AML-193 (cell line): ENCODE measurements at regions not wholly inside any gene's neighbourhood (a gene's known extent, or its start where the extent isn't known, plus 50 kb on each side); places are given as distances from the start of the nearest gene placed in this dataset.

Experiments used
- DNase-seq, 2 experiments: peaks; one replicate each; lab custom pipeline; 2025; lab: John Stamatoyannopoulos, UW

DNA sequence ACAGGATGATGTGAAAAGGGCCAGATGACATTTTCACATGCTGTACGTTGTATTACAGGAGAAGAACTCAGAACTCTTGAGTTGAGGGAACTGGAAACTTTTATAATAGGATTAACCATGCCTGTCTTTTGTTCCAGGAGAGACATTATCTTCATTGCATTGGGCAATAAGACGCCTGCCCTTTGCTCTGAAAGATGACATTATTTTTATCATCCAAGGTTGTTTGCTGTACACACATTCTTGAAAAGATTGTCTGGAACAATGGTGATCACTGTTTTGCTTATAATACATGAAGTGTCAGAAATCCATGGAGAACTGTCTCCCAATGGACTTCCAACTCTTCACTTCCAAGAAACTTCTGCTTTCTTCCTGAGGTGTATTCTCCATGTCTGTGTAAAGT, 334.6 kb upstream of the B3GAT1 start:
- no peak for DNase-seq

DNA sequence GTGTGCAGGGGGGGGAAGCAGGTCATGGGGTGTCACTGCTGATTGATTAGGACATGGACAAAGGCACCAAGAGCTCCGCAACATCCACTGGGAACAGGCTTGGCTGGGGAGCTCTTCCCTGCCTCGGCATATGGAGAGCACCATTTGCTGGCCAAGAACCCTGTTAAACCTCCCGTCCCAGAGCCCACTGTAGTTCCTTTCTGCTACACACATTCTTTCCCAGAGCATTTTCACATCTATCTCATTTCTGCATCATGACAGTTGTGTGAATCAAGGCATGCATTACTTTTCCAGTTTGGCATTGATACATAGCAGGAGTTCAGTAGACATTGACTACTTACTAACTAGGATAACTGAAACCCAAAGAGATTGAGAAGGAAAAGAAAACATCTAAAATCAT, 333.4 kb upstream of the B3GAT1 start:
- no peak for DNase-seq

DNA sequence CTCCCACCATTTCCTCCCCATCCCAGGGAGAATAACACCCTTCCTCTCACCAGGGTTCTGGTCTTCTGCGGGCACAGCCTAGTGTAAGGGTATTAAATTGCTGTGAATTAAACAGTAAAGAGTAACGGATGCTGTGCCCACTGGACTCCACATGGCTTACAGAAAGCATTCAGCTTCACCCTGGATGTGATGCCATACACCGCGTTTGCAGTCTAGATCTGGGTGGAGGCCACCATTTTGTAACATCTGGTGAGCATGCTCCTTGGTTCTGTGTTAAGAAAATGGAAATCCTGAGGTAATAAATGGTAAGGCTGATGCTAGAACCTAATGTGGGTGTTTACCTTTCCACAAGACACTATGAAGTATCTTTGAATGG, 331.8 kb upstream of the B3GAT1 start:
- no peak for DNase-seq

DNA sequence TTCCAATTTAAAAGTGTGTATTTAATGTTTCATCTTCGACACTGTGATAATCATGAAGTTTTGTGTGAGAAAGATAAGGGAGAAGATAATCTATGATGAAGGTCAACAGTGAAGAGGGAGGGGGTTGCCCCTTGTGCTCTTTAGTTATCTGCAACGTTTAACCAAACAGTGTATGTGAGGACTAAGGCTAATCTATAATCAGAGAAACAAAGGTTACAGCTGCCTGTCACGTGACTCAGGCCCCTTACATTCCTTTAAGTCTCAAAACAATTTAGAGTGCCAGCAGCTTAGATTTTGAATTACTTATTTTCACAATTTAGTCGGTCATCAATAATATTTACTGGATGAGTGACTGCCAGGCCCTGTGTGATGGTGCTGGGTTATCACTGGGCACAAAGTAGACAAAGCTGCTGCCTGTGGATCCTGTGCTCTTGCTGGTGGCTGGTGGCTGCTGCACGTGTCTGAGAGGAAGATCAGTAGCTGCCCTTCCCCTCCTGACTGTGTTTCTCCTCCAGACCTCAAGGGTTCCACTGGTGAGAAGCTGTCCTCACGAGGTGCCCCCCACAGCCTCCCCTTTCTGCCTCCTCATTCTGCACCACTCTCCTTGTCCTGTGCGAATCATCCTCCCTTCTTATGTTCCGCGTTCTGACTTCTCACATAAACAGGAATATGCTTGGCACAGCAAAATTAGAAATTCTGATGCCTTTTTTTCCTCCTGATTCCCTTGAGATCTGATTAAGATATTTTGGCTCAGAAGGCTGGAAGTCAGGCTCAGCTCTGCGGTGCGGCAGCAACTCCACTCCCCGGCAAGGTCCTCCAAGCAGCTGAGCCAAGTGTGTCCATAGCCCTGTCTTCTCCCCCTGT, 331.1 kb upstream of the B3GAT1 start:
- no peak for DNase-seq

DNA sequence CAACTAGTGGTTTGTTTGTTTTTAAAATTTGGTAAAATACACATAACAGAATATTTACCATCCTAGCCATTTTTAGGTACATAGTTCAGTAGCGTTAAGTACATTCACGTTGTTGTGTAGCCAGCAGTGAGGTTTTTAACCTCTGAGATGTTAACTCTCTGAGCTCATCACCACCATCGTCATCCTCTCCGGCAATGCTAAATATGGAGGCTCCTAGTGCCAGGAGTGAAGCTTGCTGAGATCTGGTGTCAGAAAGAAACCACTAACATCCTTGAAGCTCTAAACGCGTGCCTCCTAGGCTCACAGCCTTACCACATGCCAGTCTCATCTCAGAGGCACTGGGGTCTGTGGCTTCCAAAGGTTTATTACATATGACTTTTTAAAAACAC, 330.2 kb upstream of the B3GAT1 start:
- no peak for DNase-seq

DNA sequence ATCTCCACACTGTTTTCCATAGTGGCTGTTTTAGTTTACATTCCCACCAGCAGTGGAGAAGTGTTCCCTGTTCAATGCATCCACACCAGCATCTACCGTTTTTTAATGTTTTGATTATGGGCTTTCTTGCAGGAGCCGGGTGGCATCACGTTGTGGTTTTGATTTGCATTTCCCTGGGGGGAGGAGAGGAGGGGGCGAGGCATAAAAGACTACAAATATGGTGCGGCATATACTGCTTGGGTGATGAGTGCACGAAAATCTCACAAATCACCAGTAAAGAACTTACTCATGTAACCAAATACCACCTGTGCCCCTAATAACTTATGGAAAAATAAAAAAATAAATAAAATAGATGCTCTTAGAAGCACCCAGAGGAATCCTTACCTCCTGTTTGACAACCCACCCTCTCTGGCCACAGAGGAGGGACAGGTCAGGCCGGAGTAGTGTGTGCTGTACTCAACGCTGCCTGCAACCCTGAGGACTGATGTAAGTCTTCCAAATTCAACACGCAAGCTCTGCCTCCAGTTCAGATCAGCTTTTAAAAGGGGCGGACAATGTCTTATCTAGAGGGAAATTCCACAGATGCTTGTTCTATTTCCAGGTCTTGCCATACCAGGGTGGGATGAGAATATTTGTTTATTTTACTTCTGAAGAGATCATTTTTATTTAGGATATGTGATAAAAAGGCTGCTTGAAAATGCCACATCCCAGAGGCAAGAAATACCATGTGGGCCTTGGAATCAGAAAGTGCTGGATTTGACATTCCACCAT, 329.6 kb upstream of the B3GAT1 start:
- no peak for DNase-seq

DNA sequence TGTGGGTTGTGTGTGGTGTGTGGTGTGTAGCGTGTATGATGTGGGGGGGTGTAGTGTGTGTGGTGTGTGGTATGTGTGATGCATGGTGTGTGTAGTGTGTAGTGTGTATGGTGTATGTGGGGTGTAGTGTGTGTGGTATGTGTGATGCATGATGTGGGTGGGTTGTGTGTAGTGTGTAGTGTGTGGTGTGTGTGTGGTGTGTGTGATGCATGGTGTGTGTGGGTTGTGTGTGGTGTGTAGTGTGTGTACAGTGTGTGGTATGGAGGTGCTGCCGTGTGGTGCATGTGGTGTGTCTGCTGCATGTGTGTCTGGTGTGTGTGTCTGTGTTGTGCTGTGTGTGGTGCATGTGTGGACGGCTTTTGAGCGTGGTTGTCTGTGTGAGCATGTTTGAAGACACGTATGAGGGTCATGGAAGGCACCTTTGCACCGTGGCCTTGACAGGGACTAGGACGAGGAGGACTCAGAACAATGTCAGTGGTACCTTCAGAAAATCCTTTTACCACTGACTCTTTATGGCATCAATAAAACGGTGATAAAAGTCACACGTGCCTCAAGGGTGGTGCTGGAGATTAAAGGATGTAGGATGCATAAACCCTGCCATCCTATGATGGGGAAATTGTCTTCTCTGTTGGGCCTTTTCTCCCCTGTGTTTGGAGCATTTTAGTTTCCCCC, 328.7 kb upstream of the B3GAT1 start:
- DNase-seq = no peak

DNA sequence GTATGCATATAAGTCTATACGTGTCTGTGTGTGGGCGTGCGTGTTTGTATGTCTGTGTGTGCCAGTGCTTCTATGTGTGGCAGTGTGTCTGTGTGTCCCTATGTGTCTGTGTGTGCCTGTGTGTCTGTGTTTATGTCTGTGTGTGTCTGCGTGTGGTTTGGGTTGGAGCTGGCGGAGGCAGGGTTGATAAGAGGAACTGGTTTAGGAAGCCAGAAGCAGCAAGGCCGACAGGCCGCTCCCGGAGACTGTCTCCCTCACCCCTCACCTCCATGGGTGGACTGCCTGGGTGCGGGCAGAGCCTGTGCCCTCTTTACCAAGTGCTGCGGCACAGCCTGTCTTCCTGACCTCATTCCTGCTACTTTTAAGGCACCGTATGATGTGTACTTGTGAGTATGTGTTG, 327.1 kb upstream of the B3GAT1 start:
- no peak for DNase-seq

DNA sequence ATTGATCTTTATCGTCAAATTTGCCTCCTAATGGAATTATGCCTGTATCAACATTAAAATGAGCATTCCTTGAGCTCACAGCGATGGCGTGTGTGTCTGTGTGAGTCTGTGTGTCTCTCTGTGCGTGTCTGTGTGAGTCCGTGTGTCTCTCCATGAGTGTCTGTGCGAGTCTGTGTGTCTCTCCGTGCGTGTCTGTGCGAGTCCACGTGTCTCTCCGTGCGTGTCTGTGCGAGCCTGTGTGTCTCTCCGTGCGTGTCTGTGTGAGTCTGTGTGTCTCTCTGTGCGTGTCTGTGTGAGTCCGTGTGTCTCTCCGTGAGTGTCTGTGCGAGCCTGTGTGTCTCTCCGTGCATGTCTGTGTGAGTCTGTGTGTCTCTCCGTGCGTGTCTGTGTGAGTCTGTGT, 326.5 kb upstream of the B3GAT1 start:
- DNase-seq = no peak

DNA sequence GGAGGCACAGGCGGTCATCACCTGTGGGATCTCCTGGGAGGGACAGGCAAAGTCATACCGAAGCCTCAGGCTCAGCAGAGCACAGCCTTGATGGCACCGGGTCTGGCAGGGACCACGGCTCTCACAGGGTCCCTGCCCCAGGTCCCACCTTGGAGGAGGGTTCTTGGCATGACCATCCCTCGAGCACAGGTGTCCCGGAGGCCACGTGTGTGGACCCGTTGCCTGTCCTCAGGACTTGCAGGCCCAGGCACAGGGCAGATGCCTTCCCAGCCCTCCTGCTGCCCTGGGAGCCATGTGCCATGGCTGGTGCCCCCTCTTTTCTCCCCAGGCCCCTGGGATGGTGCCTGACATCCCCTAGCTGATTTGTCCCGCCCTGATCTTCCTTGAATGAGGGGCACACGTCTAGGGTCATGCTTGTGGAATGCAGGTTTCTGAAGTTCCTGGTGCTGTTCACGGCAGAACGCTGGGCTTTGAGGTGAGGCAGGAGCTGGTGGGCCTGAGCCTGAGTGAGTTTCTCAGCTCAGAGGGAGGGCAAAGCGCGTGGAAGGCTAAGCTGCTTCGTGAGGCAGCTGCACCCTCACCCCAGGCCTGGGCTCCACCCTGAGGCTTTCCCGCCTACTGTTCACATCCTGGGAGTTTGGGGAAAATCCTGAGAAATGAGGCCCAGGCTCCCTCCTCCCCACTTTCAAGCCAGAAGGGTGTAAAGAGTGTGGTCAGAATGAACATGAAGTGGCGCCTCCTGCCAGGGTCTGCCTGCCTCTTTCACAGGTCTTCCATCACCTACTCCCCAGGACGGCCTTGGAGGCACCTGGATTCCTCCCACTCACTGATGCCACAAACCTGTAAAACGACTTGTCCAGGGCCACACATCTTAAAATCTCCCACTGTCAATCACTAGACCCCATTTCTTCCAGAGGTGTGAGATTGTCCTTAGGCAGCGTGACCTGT, 325.8 kb upstream of the B3GAT1 start:
- no peak for DNase-seq

DNA sequence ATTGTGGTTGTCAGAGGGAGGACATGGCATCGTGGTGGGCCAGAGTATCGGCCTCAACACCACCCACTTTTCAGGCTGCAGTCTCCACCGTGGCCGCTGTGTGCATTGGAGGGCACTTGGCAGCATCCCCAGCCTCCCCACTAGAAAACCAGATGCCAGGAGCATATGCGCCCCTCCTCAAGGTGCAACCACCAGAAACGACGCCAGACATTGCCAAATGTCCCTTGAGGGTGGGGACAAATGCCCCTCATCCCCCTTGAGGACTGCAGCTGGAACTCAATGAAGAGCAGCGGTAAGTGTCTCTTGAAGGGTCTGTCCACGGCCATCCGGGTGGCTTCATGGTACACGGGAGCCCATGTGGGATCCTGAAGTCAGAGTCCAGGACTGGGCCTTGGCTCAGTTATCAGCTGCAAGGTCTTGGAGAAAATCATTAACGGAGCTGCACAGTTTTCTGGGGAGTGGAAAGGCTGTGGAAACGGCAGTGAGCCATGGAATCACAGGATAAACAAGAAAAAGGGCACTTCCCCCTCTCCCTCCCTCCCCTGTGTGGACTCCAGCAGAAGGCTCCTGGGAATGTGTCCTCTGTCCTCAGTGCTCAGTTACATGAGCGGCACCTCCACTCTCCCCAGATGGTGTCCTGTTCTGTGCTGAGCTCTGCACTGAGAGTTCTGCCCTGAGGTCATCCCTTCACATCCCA, 324.4 kb upstream of the B3GAT1 start:
- no peak for DNase-seq

DNA sequence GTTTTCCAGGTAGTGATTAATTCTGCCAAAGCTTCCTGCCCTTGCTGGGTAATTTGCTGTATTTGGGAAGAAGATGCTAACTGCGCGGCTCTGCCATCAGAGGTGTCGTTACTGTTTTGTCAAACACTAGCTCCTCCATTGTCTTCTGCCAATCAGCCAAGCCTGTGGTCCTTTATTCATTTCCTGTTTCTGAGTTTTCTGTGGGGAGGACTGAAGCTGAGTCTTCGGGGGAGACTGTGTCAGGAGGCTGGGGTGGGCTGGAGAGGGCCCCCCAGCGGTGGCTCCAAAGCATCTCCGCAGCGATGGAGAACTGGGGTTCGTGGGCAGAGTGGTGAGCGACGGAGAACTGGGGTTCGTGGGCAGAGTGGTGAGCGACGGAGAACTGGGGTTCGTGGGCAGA, 322.9 kb upstream of the B3GAT1 start:
- no peak for DNase-seq

DNA sequence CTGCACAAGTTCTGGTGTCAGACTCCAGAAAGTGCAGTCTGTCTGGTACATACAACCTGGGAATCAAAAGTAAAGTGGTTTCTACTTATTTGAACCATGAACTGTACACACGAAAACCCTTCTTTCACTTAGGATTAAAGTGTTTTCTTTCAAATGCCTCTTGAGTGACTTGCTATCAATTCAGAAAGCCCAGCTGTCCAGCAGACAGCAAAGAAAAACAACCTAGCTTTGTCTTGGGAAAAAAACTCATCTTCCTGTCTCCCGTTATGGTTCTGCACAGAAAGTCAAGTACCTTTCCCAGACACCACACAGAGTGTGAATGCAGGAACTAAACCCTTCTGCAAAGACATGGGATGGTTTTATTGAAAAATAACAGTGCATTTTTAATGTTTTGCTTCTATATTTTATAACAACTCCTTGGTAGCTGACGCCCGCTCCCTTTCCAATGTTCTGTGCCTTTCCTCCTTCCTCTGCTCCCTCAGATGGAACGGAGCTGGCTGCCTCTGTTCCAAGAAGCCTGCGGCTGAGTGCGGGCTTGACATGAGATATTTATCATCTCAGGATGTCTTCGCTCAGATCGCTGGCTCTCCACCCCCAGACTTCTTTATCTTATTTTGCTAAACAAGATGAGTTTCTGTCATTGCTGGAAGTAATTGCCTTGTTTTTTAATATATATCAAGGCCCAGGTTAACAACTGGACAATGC, 322.3 kb upstream of the B3GAT1 start:
- DNase-seq = no peak

DNA sequence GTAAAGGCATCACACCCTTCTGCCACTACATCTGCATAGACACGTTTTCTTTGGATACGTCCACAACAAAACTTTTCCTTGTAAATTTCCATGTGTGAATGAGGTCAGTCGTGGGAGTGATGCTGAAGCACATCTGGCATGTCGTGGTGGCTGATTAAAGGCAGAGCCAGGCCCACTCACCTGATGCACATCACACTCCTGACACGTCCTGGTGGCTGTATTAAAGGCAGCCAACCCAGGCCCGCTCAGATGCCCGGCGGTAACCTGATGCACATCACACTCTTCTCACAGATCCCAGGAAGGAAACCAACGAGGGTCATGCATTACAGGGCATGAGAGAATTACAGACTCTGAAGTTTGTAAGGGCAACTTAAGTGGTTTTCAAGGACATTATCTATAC, 321.6 kb upstream of the B3GAT1 start:
- no peak for DNase-seq

DNA sequence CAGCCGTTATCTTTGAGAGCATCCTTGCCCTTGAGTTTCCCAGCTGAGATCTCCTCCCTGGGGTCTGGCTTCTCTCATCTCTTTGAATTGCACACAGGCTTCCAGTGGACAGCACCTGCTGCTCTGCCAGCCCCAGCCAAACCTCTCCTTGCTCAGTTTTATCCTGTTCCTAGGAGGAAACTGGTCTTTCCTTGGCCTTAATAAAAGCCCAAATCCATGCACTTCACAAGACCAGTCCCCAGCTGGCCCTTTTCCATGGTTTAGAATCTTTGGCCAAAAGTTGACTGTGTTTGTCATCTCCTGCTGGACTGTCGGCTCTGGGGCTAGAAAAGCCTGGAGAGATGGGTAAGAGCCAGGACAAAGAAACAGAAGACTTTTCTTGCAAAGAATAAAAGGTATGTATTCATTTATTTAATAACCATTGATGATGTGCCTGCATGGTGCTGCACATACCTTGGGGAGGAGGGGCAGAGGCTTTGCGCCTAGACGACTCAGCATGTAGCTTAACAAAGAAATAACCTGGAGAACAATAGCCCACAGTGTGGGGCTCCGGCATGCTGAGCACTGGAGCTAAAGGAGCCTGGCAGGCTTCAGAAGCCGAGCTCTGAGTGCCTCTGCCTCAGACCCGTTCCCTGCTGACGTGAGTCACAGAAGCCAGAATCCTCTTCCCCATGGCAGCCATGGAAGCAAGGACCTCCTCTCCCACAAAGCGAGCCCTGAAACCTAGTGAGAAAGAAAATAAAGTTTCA, 319.3 kb upstream of the B3GAT1 start:
- DNase-seq = no peak

DNA sequence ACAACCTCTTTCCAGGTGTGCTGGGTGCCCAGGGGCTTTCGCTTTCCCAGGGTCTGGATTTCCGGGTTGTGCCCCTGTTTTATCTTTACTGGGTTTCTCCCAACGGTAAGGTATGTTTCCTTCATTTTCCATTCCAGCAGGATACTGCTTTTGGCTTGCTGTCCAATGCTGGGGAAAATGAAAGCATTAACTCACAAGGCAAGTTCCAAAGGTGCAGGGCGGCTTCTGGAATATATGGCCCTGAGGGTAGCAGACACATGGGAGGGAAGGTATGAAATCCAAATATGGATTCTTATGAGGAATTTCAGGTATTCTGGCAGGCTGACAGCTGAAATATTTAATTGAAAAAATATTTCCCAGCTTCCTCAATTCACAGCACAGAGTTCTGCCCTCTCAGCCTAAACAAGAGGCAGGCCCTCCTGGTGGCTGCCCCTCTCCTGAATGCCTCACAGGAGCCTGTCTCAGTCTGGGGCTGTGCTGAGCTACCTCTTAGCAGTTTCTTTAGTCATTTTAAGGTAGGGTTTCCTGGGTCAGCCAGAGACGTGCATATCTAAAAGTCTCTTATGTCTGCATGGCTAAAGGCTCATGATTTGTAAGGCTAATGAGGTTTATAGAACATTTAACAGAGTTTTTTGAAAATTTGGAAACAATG, 318.6 kb upstream of the B3GAT1 start:
- no peak for DNase-seq

DNA sequence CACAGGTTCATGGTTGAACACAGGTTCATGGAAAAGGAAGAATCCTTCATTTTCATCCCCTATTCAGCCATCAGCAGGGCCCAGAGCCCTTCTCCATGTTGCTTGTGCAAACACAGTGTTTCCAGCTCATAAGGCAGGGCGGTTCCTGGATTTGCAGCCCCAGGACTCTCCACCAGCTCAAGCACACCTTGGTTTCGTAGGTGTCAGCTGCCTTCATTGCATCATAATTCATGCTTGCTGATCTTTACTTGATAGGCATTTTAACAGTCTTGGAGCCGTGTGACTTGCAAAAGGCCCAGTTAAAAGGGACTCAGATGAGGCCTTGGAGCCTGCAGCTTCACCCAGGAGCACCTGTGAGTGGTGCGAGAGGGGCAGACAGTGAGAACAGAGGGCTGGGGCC, 318.1 kb upstream of the B3GAT1 start:
- no peak for DNase-seq

DNA sequence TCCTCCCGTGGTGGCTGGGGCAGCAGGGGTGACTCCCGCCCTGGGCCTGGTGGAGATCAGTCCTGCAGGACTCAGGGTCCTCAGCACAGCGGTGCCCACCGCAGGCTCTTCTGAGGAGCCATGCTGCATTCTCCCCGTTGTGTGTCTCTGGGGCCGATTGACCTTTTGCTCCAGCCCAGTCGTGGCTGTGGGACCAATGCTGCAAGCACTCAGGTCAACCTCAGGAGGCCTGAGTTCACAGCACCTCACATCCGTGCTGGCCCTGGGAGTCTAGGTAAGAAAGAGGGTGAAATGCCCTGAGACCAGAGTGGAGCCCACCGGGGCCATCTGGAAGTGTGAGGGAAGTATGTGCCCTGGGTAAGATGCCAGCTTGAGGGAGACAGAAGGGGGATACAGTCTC, 316.1 kb upstream of the B3GAT1 start:
- DNase-seq = no peak

DNA sequence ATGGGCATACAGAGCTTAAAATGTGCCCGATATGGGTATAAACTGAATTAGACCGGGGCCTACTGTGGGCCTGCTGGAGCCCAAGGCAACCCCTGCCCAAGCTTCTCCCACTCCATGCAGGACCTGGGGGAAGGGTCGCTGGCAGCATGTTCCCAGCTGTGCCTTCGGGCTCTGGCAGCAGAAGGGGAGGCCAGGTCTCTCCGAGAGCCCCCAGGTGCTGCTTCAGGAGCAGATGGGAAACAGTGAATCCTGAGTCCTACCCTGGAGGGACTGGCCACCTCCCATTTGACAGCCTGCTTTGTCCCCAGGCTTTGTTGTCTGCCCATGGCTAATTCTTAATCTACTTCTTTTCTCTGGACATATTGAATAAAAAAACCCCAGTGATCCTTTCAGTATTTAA, 315.6 kb upstream of the B3GAT1 start:
- DNase-seq = no peak
